HL-60 (cell line): ENCODE measurements at regions not wholly inside any gene's neighbourhood (a gene's known extent, or its start where the extent isn't known, plus 50 kb on each side); places are given as distances from the start of the nearest gene placed in this dataset.

ENCODE experiments used
- DNase-seq, 2 experiments: peaks; one replicate each; pipeline ENCODE4 v3.0.0-alpha.2; 2010 to 2020; ENCODE audit warnings: low read depth in 1 of 2, low spot score in 1 of 2
- H3K27ac ChIP-seq: fragments of 250-450 bp; sonication (Bioruptor Pico); replicated peaks from 2 replicates; pipeline ENCODE4 v1.5.1; 2020; ENCODE audit warnings: mild to moderate bottlenecking, moderate library complexity
- H3K27me3 ChIP-seq: fragments of 250-450 bp; sonication (Bioruptor Pico); 2 replicates; pipeline ENCODE4 v1.5.1; 2021; ENCODE audit warnings: mild to moderate bottlenecking, moderate library complexity; ENCODE audit not compliant: insufficient read depth, poor library complexity, severe bottlenecking
- H3K4me3 ChIP-seq: replicated peaks from 2 replicates; pipeline ENCODE4 v1.5.1; 2011; ENCODE audit warnings: mild to moderate bottlenecking, control low read depth, low read length; ENCODE audit not compliant: insufficient read depth
- GABPA ChIP-seq: IDR thresholded peaks from 2 replicates; pipeline ENCODE4 v1.6.1; 2012; ENCODE audit warnings: low read depth
- POLR2AphosphoS5 ChIP-seq: IDR thresholded peaks from 2 replicates; pipeline ENCODE4 v1.6.1; 2012; ENCODE audit warnings: low read depth
- SPI1 ChIP-seq: IDR thresholded peaks from 2 replicates; pipeline ENCODE4 v1.6.1; 2012; ENCODE audit warnings: low read depth, mild to moderate bottlenecking, borderline replicate concordance
- TF ChIP-seq, protein P1 (sequence below): IDR thresholded peaks from one replicate; pipeline ENCODE4 v1.5.1; 2011; ENCODE audit warnings: low read length, control low read depth, inconsistent platforms; ENCODE audit not compliant: insufficient read depth
- TF ChIP-seq, protein P2 (sequence below): IDR thresholded peaks from 2 replicates; pipeline ENCODE4 v1.6.1; 2012; ENCODE audit warnings: low read depth; ENCODE audit not compliant: insufficient replicate concordance

DNA sequence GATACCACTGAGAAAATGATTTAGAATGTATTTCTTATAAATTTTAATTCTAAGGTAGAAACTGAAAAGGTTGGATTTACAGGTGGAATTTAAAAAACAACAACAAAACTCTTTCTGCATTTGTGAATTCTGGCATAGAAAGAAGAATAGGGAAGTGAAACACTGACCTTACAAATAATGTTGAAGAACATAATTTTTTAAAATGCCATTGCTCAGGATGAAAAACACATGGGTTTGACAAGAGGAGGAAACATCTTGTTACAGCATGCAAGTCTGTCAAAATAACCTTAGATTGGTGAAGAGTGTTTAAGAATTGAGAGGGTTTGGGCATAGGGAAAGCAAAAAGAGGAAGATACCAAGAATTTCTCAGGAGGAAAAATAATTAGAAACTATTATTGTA is 184.3 kb downstream of the UBE2E3 start:
- DNase-seq: no peak

DNA sequence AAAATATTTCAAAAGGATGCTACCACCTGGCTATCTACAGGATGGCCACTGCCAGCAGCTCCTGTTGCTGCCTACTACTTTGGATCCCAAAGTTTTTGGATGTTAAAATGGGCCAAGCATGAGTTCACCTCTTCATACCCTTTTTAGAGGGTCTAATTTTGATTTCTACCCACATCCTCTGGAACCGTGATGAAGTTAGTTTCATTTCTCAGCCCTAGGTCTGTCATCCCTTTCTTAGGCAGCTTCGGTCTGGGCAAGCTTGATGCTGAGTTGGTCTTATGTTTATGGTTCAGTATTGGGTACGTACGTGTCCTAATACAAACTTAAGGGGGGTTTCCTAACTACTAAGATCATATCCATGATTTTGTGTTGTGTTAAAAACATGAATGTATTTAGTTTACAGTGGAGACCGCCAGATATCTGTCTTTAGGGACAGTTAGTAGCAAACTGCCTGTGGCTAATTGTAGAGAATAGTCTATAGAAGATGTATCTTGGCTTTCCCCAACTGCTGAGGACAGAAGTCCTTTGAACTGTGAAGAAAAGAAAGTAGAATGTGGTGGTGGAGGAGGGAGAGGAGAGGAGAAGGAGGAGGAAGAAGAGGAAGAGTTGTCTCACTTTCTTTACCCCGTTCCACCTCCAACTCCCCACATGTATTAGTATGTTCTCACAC is 184.9 kb downstream of the UBE2E3 start:
- TF ChIP-seq, protein P1, sequence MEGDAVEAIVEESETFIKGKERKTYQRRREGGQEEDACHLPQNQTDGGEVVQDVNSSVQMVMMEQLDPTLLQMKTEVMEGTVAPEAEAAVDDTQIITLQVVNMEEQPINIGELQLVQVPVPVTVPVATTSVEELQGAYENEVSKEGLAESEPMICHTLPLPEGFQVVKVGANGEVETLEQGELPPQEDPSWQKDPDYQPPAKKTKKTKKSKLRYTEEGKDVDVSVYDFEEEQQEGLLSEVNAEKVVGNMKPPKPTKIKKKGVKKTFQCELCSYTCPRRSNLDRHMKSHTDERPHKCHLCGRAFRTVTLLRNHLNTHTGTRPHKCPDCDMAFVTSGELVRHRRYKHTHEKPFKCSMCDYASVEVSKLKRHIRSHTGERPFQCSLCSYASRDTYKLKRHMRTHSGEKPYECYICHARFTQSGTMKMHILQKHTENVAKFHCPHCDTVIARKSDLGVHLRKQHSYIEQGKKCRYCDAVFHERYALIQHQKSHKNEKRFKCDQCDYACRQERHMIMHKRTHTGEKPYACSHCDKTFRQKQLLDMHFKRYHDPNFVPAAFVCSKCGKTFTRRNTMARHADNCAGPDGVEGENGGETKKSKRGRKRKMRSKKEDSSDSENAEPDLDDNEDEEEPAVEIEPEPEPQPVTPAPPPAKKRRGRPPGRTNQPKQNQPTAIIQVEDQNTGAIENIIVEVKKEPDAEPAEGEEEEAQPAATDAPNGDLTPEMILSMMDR: no peak
- no peak for TF ChIP-seq SPI1
- no peak for TF ChIP-seq GABPA
- no peak for TF ChIP-seq POLR2AphosphoS5
- TF ChIP-seq, protein P2, sequence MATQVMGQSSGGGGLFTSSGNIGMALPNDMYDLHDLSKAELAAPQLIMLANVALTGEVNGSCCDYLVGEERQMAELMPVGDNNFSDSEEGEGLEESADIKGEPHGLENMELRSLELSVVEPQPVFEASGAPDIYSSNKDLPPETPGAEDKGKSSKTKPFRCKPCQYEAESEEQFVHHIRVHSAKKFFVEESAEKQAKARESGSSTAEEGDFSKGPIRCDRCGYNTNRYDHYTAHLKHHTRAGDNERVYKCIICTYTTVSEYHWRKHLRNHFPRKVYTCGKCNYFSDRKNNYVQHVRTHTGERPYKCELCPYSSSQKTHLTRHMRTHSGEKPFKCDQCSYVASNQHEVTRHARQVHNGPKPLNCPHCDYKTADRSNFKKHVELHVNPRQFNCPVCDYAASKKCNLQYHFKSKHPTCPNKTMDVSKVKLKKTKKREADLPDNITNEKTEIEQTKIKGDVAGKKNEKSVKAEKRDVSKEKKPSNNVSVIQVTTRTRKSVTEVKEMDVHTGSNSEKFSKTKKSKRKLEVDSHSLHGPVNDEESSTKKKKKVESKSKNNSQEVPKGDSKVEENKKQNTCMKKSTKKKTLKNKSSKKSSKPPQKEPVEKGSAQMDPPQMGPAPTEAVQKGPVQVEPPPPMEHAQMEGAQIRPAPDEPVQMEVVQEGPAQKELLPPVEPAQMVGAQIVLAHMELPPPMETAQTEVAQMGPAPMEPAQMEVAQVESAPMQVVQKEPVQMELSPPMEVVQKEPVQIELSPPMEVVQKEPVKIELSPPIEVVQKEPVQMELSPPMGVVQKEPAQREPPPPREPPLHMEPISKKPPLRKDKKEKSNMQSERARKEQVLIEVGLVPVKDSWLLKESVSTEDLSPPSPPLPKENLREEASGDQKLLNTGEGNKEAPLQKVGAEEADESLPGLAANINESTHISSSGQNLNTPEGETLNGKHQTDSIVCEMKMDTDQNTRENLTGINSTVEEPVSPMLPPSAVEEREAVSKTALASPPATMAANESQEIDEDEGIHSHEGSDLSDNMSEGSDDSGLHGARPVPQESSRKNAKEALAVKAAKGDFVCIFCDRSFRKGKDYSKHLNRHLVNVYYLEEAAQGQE: no peak
- Histone ChIP-seq H3K4me3 (no peak overlapping the region), H3K27me3 (no peaks in the 10 kb centered on the region), H3K27ac (no peak overlapping the region)
- DNase-seq: no peak

More for the DNA sequence above, 184.3 kb downstream of the UBE2E3 start:
- TF ChIP-seq, protein P2: no peak
- TF ChIP-seq SPI1: peak; percentile 76
- Histone ChIP-seq H3K4me3 (no peak overlapping the region), H3K27ac (no peak overlapping the region), H3K27me3 (no peaks in the 10 kb centered on the region)

DNA sequence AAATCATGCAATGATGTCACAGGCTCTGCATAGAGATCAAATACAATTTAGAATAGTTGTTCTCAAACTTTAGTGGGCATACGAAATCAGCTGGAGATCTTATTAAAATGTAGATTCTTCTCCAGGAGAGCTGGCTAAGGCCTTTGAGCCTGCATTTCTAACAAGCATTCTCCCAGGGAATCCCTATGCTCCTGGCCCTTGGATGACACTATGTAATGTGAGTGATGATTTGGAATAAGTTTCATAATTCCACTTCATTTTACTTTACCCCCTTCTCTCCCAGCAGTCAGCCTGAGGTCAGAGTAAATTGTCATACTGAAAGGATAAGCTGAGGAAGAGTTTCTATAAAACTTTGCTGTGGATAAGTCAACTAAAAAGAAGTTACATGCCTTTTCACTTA is 189.1 kb downstream of the UBE2E3 start:
- no peak for DNase-seq
- no peaks in the 10 kb centered on the region for H3K27me3 ChIP-seq
- no peak for TF ChIP-seq SPI1
- no peak for TF ChIP-seq POLR2AphosphoS5
- TF ChIP-seq, protein P1: no peak
- no peak for TF ChIP-seq GABPA
- TF ChIP-seq, protein P2: no peak
- H3K4me3 ChIP-seq: no peak overlapping the region
- no peak overlapping the region for H3K27ac ChIP-seq
